ENCODE measurements at regions not wholly inside any gene's neighbourhood (a gene's known extent, or its start where the extent isn't known, plus 50 kb on each side); places are given as distances from the start of the nearest gene placed in this dataset.

DNA sequence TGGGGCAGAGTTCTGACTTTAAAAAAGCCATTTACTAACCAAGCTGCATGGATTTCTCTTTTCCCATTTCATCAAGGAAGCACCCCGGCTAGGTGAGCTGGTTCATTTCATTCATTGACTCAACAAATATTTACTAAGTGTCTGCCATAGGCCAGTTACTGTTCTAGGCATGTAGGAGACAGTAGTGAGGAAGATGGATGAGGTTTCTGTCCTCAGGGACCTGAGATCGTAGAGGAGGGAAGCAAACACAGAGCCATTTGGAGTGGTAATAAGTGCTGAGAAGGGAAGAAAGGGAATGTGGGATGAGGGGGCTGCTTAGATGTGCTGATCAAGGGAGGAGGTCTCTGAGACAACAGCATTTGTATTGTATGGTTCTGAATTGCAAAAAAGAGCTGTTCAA, 120.4 kb downstream of the C9orf152 start:
- TF ChIP-seq, protein P1, sequence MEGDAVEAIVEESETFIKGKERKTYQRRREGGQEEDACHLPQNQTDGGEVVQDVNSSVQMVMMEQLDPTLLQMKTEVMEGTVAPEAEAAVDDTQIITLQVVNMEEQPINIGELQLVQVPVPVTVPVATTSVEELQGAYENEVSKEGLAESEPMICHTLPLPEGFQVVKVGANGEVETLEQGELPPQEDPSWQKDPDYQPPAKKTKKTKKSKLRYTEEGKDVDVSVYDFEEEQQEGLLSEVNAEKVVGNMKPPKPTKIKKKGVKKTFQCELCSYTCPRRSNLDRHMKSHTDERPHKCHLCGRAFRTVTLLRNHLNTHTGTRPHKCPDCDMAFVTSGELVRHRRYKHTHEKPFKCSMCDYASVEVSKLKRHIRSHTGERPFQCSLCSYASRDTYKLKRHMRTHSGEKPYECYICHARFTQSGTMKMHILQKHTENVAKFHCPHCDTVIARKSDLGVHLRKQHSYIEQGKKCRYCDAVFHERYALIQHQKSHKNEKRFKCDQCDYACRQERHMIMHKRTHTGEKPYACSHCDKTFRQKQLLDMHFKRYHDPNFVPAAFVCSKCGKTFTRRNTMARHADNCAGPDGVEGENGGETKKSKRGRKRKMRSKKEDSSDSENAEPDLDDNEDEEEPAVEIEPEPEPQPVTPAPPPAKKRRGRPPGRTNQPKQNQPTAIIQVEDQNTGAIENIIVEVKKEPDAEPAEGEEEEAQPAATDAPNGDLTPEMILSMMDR (IDR thresholded peaks at IDR 0.05), result no peak
- TF ChIP-seq EZH2phosphoT487 (IDR thresholded peaks at IDR 0.05) (no peak), EZH2 (IDR thresholded peaks at IDR 0.05) (no peak)
